HG02798 (cell line): ENCODE measurements at regions not wholly inside any gene's neighbourhood (a gene's known extent, or its start where the extent isn't known, plus 50 kb on each side); places are given as distances from the start of the nearest gene placed in this dataset.
A peak's percentile ranks its signal among the peaks of the same experiment; 100 is the strongest.
"Not testable (repeated sequence)": the region's sequence is repeated elsewhere in the genome, so short reads cannot be mapped to it uniquely, and the experiment has no call there.

Experiments
- ATAC-seq: cut with Tn5 transposase; IDR thresholded peaks from one replicate; pipeline ENCODE4 v1.9.1; 2021; ENCODE audit warnings: mild to moderate bottlenecking; ENCODE audit not compliant: unreplicated experiment, poor library complexity

DNA sequence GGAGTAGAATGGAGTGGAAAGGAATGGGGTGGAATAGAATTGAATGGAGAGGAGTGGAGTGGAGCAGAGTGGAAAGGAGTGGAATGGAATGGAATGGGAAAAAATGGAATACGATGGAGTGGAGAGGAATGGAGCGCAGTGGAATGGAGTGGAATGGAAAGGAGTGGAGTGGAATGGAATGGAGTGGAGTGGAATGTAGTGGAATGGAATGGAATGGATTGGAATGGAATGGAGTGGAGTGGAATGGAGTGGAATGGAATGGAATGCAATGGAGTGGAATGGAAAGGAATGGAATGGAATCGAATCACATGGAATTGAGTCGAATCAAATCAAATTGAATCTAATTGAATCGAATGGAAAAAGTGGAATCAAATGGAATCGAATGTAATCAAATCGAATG is 1016.1 kb downstream of the CDY1 start:
- ATAC-seq, result no peak

DNA sequence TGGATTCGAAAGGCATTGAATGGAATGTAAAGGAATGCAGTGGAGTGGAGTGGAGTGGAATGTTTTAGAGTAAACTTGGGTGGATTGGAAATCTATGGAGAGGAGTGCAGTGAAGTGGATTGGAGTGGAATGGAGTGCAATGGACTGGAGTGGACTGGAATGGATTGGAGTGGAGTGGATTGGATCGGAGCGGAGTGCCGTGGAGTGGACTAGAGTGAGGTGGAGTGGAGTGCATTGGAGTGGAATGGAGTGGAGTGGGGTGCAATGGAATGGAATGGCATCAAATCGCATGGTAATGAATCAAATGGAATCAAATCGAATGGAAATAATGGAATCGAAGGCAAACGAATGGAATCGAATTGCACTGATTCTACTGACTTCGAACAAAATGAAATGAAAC is 1023.9 kb downstream of the CDY1 start:
- ATAC-seq, result not testable (repeated sequence)

DNA sequence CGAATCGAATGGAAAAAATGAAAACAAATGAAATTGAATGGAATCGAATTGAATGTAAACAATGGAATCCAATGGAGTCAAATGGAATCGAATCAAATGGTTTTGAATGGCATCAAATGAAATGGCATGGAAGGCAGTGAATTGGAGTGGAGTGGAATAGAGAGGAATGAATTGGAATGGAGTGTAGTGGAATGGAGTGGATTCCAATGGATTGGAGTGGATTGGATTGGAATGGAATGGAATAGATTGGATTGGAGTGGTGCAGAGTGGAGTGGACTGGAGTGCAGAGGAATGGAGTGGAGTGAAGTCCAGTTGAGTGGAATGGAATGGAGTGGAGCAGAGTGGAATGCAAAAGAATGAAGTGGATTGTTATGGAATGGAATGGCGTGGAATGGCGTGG is 1026.3 kb downstream of the CDY1 start:
- not testable (repeated sequence) for ATAC-seq

DNA sequence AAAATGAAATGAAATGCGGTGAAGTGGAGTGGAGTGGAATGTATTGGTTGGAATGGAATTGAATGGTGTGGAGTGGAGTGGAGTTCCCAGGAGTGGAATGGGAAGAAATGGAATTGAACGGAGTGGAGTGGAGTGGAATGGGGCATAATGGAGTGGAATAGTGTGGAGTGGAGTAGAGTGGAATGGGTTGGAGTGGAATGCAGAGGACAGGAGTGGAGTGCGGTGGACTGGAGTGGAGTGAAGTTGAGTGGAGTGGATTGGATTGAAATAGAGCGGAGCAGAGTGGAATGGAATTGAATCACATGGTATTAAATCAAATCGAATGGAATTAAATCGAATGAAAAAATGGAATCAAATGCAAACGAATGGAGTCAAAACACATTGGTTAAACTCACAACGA is 1042.3 kb downstream of the CDY1 start:
- not testable (repeated sequence) for ATAC-seq

DNA sequence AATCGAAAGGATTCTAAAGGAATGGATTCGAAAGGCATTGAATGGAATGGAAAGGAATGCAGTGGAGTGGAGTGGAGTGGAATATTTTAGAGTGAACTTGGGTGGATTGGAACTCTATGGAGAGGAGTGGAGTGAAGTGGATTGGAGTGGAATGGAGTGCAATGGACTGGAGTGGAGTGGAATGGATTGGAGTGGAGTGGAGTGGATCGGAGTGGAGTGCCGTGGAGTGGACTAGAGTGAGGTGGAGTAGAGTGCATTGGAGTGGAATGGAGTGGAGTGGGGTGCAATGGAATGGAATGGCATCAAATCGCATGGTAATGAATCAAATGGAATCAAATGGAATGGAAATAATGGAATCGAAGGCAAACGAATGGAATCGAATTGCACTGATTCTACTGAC is 1044.8 kb downstream of the CDY1 start:
- ATAC-seq, result not testable (repeated sequence)

DNA sequence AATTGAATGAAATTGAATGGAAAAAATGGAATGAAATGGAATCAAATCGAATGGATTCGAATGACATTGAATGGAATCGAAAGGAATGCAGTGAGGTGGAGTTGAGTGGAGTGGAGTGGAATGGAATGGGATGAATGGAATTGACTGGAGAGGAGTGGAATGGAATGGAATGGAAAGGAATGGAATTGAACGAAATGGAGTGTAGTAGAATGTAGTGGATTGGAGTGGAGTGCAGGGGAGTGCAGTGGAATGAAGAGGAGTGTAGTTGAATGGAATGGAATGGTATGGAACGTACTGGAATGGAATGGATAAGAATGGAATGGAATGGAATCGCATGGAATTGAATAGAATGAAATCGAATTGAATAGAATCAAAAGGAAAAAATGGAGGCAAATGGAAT is 1047.3 kb downstream of the CDY1 start:
- not testable (repeated sequence) for ATAC-seq

DNA sequence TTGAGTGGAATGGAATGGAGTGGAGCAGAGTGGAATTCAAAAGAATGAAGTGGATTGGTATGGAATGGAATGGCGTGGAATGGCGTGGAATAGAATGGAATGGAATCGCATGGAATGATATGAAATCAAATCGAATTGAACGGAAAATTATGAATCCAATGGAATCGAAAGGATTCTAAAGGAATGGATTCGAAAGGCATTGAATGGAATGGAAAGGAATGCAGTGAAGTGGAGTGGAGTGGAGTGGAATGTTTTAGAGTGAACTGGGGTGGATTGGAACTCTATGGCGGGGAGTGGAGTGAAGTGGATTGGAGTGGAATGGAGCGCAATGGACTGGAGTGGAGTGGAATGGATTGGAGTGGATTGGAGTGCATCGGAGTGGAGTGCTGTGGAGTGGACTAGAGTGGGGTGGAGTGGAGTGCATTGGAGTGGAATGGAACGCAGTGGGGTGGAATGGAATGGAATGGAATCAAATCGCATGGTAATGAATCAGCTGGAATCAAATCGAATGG is 1048.5 kb downstream of the CDY1 start:
- ATAC-seq, result peak; percentile 53

DNA sequence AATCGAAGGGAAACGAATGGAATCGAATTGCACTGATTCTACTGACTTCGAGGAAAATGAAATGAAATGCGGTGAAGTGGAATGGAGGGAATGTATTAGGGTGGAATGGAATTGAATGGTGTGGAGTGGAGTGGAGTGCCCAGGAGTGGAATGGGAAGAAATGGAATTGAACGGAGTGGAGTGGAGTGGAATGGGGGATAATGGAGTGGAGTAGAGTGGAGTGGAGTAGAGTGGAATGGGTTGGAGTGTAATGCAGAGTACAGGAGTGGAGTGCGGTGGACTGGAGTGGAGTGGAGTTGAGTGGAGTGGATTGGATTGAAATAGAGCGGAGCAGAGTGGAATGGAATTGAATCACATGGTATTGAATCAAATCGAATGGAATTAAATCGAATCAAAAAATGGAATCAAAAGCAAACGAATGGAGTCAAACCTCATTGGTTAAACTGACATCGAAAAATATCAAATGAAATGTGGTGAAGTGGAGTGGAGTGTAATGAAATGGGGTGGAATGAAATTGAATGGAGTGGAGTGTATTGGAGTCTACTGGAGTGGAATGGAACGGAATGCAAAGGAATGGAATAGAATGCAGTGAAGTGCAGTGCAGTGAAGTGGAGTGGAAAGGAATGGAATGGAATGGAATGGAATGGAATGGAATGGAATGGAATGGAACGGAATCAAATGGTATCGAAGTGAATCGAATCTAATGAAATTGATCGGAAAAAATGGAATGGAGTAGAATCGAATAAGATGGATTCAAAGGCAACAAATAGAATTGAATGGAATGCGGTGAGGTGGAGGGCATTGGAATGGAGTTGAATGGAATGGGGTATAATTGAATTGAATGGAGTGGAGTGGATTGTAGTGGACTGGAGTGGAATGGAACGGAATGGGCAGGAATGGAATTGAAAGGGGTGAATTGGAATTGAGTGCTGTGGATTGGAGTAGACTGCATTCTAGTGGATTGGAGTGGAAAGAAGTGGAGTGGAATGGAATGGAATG is 1049.3 kb downstream of the CDY1 start:
- peak; percentile 71 for ATAC-seq
